GM13977 (cell line): ENCODE measurements at regions not wholly inside any gene's neighbourhood (a gene's known extent, or its start where the extent isn't known, plus 50 kb on each side); places are given as distances from the start of the nearest gene placed in this dataset.

Source experiments
- DNase-seq: peaks from one replicate; pipeline ENCODE4 v3.0.0; 2012; ENCODE audit warnings: low spot score
- in situ Hi-C: fragments of 300-500 bp; cut with MboI; formaldehyde crosslinking; loops from one replicate; pipeline ENCODE4 v1.12.0; 2022; ENCODE audit warnings: low sequenced_read_pairs, low pct_unique_long_range_greater_than_20kb, mixed read lengths, inconsistent platforms; ENCODE audit not compliant: unreplicated experiment
- TF ChIP-seq, protein P1 (sequence below): IDR thresholded peaks from 2 replicates; pipeline ENCODE4 v1.5.1; 2012; ENCODE audit warnings: mild to moderate bottlenecking, control low read depth; ENCODE audit not compliant: insufficient read depth; ENCODE audit errors: extremely low read depth, missing control alignments

GRCh38 chr9:135349212-135350002 is 130.2 kb upstream of the PPP1R26 start:
- in situ Hi-C loops: no loop called here

DNA sequence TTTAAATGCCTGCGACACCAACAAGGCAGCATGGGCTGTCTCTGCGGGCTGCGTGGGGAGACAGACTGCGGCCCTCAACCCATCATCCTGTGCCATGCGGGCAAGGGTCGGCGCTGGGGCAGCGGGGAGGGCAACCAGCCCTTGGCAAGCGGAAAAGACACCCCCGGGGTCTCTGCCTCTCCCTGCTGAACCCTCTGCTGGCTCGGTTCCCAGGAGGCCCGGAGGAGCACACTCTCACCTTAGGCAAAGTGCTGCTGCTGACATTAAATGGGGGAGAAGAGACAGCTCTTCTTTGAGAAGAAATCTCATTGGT is 129.6 kb upstream of the PPP1R26 start:
- no peak for DNase-seq
- TF ChIP-seq, protein P1, sequence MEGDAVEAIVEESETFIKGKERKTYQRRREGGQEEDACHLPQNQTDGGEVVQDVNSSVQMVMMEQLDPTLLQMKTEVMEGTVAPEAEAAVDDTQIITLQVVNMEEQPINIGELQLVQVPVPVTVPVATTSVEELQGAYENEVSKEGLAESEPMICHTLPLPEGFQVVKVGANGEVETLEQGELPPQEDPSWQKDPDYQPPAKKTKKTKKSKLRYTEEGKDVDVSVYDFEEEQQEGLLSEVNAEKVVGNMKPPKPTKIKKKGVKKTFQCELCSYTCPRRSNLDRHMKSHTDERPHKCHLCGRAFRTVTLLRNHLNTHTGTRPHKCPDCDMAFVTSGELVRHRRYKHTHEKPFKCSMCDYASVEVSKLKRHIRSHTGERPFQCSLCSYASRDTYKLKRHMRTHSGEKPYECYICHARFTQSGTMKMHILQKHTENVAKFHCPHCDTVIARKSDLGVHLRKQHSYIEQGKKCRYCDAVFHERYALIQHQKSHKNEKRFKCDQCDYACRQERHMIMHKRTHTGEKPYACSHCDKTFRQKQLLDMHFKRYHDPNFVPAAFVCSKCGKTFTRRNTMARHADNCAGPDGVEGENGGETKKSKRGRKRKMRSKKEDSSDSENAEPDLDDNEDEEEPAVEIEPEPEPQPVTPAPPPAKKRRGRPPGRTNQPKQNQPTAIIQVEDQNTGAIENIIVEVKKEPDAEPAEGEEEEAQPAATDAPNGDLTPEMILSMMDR: no peak
- in situ Hi-C loops: no loop called here

More at GRCh38 chr9:135349212-135350002, 130.2 kb upstream of the PPP1R26 start:
- no peak for DNase-seq
- TF ChIP-seq, protein P1: no peak

- in situ Hi-C loops: no loop called here
- no peak for DNase-seq
- TF ChIP-seq, protein P1: no peak
Measured at GRCh38 chr9:135353935-135354334, 125.6 kb upstream of the PPP1R26 start.

GRCh38 chr9:135355521-135356011 is 124.0 kb upstream of the PPP1R26 start:
- TF ChIP-seq, protein P1: no peak
- in situ Hi-C loops: no loop called here
- DNase-seq: no peak

- TF ChIP-seq, protein P1: no peak
- no peak for DNase-seq
- in situ Hi-C loops: no loop called here
Measured at GRCh38 chr9:135356021-135356420, 123.6 kb upstream of the PPP1R26 start.

DNA sequence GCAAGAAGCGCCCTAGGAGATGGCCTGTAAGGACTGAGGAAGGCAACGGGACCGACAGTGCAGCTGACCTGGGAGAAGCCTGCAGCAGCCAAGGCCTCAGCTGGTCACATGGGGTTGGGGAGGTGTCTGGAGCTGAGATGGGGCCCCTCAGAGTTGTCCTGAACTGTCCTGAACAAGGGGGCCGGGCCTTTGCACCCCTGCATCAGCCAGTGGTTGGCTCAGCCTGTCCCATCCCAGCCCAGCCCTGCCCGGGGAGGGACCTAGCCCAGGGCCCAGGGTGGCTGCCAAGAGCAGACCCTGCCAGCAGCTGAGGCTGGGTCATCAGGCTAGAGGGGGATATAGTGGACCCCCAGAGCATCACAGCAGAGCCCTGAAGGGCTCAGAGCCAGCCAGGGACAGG is 122.8 kb upstream of the PPP1R26 start:
- in situ Hi-C loops: no loop called here
- TF ChIP-seq, protein P1: no peak
- no peak for DNase-seq
